Lung microvascular endothelial cell (primary cell): ENCODE measurements at regions not wholly inside any gene's neighbourhood (a gene's known extent, or its start where the extent isn't known, plus 50 kb on each side); places are given as distances from the start of the nearest gene placed in this dataset.
"Not testable (repeated sequence)": the region's sequence is repeated elsewhere in the genome, so short reads cannot be mapped to it uniquely, and the experiment has no call there.

Experiments
- DNase-seq, 2 donors: peaks; one replicate each; pipeline versions ENCODE4 v3.0.0 to v3.0.0-alpha.2; 2010; ENCODE audit warnings: low read depth in 2 of 2

GRCh38 chr6:58073263-58073662 lies 755.8 kb downstream of the PRIM2 start:
- DNase-seq = no peak

GRCh38 chr6:58090067-58090466 lies 772.6 kb downstream of the PRIM2 start:
- not testable (repeated sequence) for DNase-seq

- DNase-seq = peak in 1 of 2 donors; percentile 17
These were observed 779.8 kb downstream of the PRIM2 start for GRCh38 chr6:58097251-58097650.

GRCh38 chr6:58113960-58114359 lies 796.5 kb downstream of the PRIM2 start:
- DNase-seq = no peak

DNA sequence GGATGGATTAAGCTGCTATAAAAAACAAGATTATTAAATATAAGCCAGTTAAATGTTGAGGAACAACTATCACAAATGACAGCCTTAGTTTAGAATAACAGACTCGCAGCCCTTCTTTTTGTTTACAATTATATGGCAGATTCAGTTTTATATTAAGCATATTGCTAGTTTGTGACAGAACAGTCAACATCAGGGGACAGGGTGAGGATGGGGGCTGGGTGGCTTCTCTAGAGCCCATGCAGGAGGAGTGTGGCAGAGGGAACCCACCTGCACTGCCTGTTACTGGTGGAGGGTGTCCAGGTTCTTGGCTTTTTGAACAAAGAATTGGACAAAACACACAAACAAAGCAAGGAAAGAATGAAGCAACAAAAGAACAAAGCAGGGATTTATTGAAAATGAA lies 799.7 kb downstream of the PRIM2 start:
- DNase-seq = not testable (repeated sequence)

- DNase-seq = not testable (repeated sequence)
These were observed 804.2 kb downstream of the PRIM2 start for GRCh38 chr6:58121616-58122015.

DNA sequence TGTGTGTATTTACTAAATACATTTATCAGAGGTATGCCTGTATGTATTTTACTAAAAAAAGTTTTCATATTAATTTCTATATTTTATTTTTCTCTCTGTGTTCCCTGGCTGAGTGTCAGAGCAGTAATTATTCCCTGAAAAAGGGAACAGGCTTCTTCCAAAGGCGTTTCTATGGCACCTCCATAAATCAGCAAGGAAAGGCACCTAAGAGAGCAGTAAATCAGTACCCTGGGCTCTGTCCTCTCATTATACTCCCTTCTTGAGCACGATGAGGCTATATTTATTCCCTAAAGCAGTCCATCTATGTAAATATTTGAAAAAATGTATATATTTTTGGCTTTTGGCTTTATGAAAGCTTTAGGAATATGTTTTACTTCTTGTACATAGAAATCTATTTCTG lies 806.3 kb downstream of the PRIM2 start:
- DNase-seq = not testable (repeated sequence)

DNA sequence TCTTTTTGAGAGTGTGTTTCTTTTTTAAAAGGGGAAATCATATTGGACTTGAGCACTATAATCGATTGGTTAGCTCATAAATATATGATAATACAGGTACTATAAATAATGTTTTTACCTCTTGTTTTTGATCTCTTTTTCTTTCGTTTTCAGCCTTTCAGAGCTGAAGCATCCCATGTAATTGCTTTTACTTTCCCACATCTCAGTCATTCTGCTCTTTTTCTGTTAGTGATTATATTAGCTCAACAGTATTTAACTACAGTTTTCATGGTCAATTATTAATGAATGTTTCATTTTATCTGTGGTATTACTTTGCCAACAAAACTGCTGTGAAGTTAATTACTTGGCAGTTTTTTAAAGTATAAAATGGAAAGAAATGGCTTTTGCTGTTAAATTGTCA lies 811.1 kb downstream of the PRIM2 start:
- DNase-seq = not testable (repeated sequence)

- DNase-seq = not testable (repeated sequence)
These were observed 811.7 kb downstream of the PRIM2 start for GRCh38 chr6:58129098-58129497.

DNA sequence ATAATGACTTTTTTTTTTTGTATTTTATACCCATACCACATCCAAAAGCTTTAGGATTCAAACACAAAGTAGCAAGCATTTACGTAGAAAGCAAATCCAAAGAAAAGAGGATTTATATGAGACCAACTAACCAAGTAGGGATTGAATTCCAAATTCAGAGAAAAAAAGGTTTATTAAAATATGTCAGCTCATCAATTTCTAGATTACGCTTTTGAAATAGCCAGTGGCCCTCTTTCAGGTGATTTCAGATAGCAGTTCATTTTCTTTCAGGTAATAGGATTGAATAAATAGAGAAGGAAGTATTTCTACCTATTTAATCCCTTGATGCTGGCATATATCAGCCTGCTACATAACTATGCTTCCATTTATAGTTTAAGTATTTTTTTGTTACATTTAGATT lies 822.3 kb downstream of the PRIM2 start:
- DNase-seq = not testable (repeated sequence)

GRCh38 chr6:58171025-58171424 lies 853.6 kb downstream of the PRIM2 start:
- not testable (repeated sequence) for DNase-seq

DNA sequence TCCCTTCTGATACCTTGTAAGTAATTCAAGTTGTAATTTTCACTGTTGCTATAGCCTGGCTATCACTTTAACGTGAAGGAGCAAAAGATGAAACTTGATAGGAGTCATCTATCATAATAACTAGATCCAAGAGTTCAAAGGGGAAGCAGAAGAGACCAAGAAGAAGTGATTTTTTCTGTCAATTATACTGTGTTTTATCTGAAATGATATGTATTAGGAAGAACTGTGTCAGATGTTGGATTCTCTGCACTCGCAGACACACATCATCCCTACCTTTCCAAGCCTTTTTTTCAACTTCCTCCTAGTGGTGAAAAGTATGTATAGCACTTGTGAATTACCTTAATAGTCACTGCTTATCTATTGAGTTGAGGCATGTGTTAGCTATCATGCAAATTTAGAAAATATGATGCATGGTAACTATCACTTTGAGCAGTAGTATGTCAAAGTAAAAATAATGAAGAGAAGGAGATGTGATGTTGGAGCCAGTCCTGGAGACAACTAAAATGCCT lies 864.2 kb downstream of the PRIM2 start:
- not testable (repeated sequence) for DNase-seq

- DNase-seq = not testable (repeated sequence)
These were observed 867.9 kb downstream of the PRIM2 start for GRCh38 chr6:58185300-58185699.

DNA sequence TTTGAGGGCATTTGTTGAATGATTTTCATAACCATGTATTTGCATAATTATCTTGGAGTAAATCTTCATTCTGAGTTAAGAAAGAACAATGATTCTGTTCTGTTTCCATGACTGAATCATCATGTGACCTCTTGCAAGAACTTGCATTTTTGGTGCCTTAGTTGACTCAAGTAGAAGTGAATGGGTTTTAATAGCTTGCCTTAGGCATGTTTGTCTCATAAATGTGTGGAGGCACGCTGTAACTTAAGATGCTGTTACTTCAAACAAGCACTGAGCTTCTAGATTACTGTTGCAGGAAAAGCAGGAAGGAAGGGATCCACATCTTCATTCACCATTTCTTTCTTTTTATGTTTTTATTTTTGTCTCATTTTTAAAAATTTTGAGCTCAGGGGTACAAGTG lies 875.8 kb downstream of the PRIM2 start:
- not testable (repeated sequence) for DNase-seq

GRCh38 chr6:58198301-58198700 lies 880.9 kb downstream of the PRIM2 start:
- DNase-seq = no peak

GRCh38 chr6:58237124-58237523 lies 919.7 kb downstream of the PRIM2 start:
- DNase-seq = not testable (repeated sequence)

GRCh38 chr6:58238421-58238820 lies 921.0 kb downstream of the PRIM2 start:
- not testable (repeated sequence) for DNase-seq

GRCh38 chr6:58257625-58258024 lies 940.2 kb downstream of the PRIM2 start:
- not testable (repeated sequence) for DNase-seq

- no peak for DNase-seq
These were observed 972.7 kb downstream of the PRIM2 start for GRCh38 chr6:58290177-58290576.

DNA sequence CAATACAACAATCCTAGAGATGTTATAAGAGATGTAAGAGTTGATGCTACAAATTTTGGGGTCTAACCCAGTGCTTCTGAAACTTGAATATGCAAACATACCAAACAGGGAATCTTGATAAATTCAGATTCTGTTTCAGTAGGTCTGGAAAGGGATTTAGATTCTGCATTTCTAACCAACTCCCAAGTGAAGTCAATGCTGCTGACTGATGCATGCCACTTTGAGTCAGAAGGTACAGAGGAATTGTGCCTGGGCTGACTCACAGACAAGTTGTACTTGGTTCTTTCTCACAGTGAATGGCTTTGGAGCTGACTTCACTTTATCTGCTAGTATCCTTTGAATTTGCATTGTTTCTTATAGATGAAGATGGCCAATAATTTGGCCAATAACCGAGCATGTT lies 973.9 kb downstream of the PRIM2 start:
- DNase-seq = not testable (repeated sequence)

GRCh38 chr6:58307901-58308300 lies 990.5 kb downstream of the PRIM2 start:
- not testable (repeated sequence) for DNase-seq

GRCh38 chr6:58332108-58332507 lies 1014.7 kb downstream of the PRIM2 start:
- DNase-seq = not testable (repeated sequence)

DNA sequence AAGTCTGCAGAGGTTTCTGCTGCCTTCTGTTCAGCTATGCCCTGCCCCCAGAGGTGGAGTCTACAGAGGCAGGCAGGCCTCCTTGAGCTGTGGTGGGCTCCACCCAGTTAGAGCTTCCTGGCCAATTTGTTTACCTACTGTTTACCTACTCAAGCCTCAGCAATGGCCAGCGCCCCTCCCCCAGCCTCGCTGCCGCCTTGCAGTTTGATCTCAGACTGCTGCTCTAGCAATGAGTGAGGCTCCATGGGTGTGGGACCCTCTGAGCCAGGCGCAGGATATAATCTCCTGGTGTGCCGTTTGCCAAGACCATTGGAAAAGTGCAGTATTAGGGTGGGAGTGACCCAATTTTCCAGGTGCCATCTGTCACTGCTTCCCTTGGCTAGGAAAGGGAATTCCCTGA lies 1024.9 kb downstream of the PRIM2 start:
- not testable (repeated sequence) for DNase-seq

DNA sequence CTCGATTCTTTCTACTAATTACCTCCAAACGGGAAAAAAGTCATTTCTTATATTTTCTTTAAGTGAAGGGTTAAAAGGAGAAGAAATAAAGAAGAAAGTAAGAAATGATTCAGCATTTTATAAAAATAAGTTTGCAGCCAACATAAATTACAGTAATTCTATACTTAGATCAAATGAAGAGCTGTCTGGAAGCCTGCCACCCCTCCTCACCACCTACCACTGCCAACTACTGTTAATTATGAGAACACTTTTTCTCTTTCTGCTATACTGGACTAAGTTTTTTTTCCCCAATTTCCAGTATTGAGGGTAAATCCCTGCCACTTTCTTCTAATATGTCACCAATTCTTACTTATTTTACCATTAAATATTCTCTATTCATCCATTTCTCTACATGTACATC lies 1030.1 kb downstream of the PRIM2 start:
- not testable (repeated sequence) for DNase-seq
